ENCODE measurements at regions not wholly inside any gene's neighbourhood (a gene's known extent, or its start where the extent isn't known, plus 50 kb on each side); places are given as distances from the start of the nearest gene placed in this dataset.

DNA sequence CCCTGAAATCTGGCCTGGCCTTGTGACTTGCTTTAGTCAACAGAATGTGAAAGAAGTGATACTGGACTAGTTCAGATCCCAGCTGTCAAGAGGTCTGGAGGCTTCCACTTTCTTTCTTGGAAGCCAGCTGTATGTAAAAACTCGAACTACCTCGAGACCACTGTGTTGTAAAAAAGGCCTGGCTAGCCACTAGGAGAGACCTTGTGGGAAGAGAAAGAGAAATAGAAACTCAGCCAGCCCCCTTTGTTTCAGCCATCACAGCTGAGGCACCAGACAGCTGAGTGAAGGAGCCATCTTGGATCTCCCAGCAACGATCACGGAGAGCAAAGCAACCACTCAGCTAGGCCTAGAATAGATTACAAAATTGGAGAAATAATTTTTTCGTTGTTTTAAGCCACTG is 324.9 kb upstream of the TCF4 start (continued):
- TF ChIP-seq, protein P1, sequence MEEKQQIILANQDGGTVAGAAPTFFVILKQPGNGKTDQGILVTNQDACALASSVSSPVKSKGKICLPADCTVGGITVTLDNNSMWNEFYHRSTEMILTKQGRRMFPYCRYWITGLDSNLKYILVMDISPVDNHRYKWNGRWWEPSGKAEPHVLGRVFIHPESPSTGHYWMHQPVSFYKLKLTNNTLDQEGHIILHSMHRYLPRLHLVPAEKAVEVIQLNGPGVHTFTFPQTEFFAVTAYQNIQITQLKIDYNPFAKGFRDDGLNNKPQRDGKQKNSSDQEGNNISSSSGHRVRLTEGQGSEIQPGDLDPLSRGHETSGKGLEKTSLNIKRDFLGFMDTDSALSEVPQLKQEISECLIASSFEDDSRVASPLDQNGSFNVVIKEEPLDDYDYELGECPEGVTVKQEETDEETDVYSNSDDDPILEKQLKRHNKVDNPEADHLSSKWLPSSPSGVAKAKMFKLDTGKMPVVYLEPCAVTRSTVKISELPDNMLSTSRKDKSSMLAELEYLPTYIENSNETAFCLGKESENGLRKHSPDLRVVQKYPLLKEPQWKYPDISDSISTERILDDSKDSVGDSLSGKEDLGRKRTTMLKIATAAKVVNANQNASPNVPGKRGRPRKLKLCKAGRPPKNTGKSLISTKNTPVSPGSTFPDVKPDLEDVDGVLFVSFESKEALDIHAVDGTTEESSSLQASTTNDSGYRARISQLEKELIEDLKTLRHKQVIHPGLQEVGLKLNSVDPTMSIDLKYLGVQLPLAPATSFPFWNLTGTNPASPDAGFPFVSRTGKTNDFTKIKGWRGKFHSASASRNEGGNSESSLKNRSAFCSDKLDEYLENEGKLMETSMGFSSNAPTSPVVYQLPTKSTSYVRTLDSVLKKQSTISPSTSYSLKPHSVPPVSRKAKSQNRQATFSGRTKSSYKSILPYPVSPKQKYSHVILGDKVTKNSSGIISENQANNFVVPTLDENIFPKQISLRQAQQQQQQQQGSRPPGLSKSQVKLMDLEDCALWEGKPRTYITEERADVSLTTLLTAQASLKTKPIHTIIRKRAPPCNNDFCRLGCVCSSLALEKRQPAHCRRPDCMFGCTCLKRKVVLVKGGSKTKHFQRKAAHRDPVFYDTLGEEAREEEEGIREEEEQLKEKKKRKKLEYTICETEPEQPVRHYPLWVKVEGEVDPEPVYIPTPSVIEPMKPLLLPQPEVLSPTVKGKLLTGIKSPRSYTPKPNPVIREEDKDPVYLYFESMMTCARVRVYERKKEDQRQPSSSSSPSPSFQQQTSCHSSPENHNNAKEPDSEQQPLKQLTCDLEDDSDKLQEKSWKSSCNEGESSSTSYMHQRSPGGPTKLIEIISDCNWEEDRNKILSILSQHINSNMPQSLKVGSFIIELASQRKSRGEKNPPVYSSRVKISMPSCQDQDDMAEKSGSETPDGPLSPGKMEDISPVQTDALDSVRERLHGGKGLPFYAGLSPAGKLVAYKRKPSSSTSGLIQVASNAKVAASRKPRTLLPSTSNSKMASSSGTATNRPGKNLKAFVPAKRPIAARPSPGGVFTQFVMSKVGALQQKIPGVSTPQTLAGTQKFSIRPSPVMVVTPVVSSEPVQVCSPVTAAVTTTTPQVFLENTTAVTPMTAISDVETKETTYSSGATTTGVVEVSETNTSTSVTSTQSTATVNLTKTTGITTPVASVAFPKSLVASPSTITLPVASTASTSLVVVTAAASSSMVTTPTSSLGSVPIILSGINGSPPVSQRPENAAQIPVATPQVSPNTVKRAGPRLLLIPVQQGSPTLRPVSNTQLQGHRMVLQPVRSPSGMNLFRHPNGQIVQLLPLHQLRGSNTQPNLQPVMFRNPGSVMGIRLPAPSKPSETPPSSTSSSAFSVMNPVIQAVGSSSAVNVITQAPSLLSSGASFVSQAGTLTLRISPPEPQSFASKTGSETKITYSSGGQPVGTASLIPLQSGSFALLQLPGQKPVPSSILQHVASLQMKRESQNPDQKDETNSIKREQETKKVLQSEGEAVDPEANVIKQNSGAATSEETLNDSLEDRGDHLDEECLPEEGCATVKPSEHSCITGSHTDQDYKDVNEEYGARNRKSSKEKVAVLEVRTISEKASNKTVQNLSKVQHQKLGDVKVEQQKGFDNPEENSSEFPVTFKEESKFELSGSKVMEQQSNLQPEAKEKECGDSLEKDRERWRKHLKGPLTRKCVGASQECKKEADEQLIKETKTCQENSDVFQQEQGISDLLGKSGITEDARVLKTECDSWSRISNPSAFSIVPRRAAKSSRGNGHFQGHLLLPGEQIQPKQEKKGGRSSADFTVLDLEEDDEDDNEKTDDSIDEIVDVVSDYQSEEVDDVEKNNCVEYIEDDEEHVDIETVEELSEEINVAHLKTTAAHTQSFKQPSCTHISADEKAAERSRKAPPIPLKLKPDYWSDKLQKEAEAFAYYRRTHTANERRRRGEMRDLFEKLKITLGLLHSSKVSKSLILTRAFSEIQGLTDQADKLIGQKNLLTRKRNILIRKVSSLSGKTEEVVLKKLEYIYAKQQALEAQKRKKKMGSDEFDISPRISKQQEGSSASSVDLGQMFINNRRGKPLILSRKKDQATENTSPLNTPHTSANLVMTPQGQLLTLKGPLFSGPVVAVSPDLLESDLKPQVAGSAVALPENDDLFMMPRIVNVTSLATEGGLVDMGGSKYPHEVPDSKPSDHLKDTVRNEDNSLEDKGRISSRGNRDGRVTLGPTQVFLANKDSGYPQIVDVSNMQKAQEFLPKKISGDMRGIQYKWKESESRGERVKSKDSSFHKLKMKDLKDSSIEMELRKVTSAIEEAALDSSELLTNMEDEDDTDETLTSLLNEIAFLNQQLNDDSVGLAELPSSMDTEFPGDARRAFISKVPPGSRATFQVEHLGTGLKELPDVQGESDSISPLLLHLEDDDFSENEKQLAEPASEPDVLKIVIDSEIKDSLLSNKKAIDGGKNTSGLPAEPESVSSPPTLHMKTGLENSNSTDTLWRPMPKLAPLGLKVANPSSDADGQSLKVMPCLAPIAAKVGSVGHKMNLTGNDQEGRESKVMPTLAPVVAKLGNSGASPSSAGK (IDR thresholded peaks at IDR 0.05), result no peak
- no peak for TF ChIP-seq NR2F6 (CRISPR knock-in tag; IDR thresholded peaks at IDR 0.05)
- TF ChIP-seq ADNP (tag; IDR thresholded peaks at IDR 0.05), result no peak
- TF ChIP-seq, protein P2, sequence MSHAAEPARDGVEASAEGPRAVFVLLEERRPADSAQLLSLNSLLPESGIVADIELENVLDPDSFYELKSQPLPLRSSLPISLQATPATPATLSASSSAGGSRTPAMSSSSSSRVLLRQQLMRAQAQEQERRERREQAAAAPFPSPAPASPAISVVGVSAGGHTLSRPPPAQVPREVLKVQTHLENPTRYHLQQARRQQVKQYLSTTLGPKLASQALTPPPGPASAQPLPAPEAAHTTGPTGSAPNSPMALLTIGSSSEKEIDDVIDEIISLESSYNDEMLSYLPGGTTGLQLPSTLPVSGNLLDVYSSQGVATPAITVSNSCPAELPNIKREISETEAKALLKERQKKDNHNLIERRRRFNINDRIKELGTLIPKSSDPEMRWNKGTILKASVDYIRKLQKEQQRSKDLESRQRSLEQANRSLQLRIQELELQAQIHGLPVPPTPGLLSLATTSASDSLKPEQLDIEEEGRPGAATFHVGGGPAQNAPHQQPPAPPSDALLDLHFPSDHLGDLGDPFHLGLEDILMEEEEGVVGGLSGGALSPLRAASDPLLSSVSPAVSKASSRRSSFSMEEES (CRISPR knock-in tag; IDR thresholded peaks at IDR 0.05), result no peak
- no peak for TF ChIP-seq ZNF175 (CRISPR knock-in tag; IDR thresholded peaks at IDR 0.05; ENCODE audit: low read depth)
- no peak for TF ChIP-seq CBX5 (IDR thresholded peaks at IDR 0.05; ENCODE audit: borderline replicate concordance, low read depth)
- TF ChIP-seq, protein P3, sequence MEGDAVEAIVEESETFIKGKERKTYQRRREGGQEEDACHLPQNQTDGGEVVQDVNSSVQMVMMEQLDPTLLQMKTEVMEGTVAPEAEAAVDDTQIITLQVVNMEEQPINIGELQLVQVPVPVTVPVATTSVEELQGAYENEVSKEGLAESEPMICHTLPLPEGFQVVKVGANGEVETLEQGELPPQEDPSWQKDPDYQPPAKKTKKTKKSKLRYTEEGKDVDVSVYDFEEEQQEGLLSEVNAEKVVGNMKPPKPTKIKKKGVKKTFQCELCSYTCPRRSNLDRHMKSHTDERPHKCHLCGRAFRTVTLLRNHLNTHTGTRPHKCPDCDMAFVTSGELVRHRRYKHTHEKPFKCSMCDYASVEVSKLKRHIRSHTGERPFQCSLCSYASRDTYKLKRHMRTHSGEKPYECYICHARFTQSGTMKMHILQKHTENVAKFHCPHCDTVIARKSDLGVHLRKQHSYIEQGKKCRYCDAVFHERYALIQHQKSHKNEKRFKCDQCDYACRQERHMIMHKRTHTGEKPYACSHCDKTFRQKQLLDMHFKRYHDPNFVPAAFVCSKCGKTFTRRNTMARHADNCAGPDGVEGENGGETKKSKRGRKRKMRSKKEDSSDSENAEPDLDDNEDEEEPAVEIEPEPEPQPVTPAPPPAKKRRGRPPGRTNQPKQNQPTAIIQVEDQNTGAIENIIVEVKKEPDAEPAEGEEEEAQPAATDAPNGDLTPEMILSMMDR (IDR thresholded peaks at IDR 0.05 in 2 of 3, conservative IDR thresholded peaks at IDR 0.05 in 1 of 3; ENCODE audit: insufficient read depth in 2 of 3, low read depth in 1 of 3, low read length in 3 of 3), result no peak
- no peak for TF ChIP-seq MXI1 (IDR thresholded peaks at IDR 0.05; ENCODE audit: low read depth, low read length)
